ENCODE measurements at regions not wholly inside any gene's neighbourhood (a gene's known extent, or its start where the extent isn't known, plus 50 kb on each side); places are given as distances from the start of the nearest gene placed in this dataset.

DNA sequence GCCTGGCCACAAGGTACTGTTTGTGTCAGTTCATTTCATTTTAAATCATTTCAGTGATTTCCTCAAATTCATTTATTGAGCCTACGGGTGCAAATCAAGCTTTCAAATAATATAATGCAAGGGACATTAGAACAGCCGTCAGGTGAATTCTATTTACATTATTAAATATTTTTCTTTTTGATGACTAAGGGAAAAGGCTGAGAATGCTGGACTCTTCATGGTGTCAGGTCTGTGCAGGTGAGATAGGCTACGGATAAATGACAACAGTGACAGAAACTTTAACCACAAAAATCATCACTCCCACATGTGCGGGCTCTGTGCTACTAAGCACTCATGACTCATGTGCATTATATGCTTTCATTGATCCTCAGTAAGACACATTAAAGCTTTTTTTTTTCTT is 149.2 kb upstream of the ZNF716 start:
- DNase-seq (no peak), ATAC-seq (no peak)
- no peaks in the 10 kb centered on the region for H3K4me1 Mint-ChIP-seq
- no peaks in the 10 kb centered on the region for H3K27me3 Mint-ChIP-seq
- POLR2A ChIA-PET = no interaction called here
- H3K4me3 Mint-ChIP-seq = no peak overlapping the region
- peaks cover 7 to 59% (median 26%) of the 10 kb centered on the region in 9 donors for H3K9me3 Mint-ChIP-seq
- H3K27ac Mint-ChIP-seq = no peak overlapping the region
- H3K36me3 Mint-ChIP-seq = peaks cover 0 to 16% (median 0%) of the 10 kb centered on the region in 3 donors

DNA sequence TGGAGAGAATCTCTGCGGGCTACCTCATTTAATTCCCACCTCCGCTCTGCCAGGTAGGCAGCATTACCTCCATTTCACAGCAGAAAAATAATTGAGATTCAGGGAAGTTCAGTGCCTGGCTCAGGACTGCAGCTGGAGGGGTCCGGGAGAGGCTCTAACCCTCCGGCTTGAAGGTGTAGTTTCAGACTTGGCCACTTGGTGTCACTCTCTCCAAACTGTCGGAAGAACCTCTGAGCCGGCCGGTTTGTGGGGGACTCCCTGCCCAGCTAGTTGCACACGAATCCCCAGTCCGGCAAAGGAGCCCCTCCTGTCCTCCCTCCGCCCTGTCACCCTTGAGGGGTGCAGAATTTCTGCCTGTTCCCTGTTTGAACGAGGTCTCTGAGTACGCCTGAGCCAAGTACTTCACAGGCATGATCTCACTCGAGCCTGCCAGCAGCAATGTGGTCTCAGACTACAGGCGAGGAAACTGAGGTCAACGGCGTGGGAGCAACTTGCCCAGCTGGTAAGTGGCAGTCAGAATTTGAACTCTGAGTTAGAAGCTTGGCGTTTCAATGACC is 144.7 kb upstream of the ZNF716 start:
- POLR2A ChIA-PET = no interaction called here

GRCh38 chr7:57308631-57309408 is 141.2 kb upstream of the ZNF716 start:
- POLR2A ChIA-PET = no interaction called here
- Mint-ChIP-seq H3K36me3 (peaks cover 0 to 14% (median 2%) of the 10 kb centered on the region in 3 donors), H3K27me3 (no peaks in the 10 kb centered on the region), H3K4me3 (no peak overlapping the region), H3K27ac (no peak overlapping the region), H3K4me1 (no peaks in the 10 kb centered on the region), H3K9me3 (peaks cover 0 to 68% (median 29%) of the 10 kb centered on the region in 9 donors)
- DNase-seq = no peak
- no peak for ATAC-seq

More for the DNA sequence above, 144.7 kb upstream of the ZNF716 start:
- Mint-ChIP-seq H3K36me3 (peaks cover 0 to 24% (median 2%) of the 10 kb centered on the region in 3 donors), H3K27me3 (no peaks in the 10 kb centered on the region), H3K9me3 (peaks cover 0 to 63% (median 23%) of the 10 kb centered on the region in 9 donors), H3K4me3 (no peak overlapping the region), H3K4me1 (no peaks in the 10 kb centered on the region), H3K27ac (no peak overlapping the region)
- no peak for DNase-seq
- no peak for ATAC-seq

- H3K4me3 Mint-ChIP-seq = no peak overlapping the region
- peak overlapping the region in 1 of 10 donors; percentile 45 for H3K27ac Mint-ChIP-seq
- POLR2A ChIA-PET = no interaction called here
- no peaks in the 10 kb centered on the region for H3K4me1 Mint-ChIP-seq
- H3K9me3 Mint-ChIP-seq = peaks cover 10 to 84% (median 49%) of the 10 kb centered on the region in 9 donors
- no peak for ATAC-seq
- H3K27me3 Mint-ChIP-seq = no peaks in the 10 kb centered on the region
- peaks cover 0 to 47% (median 2%) of the 10 kb centered on the region in 3 donors for H3K36me3 Mint-ChIP-seq
- DNase-seq = no peak
These were observed 122.9 kb upstream of the ZNF716 start for GRCh38 chr7:57327081-57327480.

GRCh38 chr7:57328457-57328856 is 121.5 kb upstream of the ZNF716 start:
- H3K27ac Mint-ChIP-seq = no peak overlapping the region

GRCh38 chr7:57328963-57329362 is 121.0 kb upstream of the ZNF716 start:
- ATAC-seq = no peak

More at GRCh38 chr7:57328457-57328856, 121.5 kb upstream of the ZNF716 start:
- Mint-ChIP-seq H3K9me3 (peaks cover 10 to 82% (median 47%) of the 10 kb centered on the region in 9 donors), H3K36me3 (peaks cover 0 to 40% (median 2%) of the 10 kb centered on the region in 3 donors), H3K27me3 (no peaks in the 10 kb centered on the region), H3K4me1 (no peaks in the 10 kb centered on the region), H3K4me3 (no peak overlapping the region)
- ATAC-seq (no peak), DNase-seq (no peak)
- POLR2A ChIA-PET = no interaction called here

DNA sequence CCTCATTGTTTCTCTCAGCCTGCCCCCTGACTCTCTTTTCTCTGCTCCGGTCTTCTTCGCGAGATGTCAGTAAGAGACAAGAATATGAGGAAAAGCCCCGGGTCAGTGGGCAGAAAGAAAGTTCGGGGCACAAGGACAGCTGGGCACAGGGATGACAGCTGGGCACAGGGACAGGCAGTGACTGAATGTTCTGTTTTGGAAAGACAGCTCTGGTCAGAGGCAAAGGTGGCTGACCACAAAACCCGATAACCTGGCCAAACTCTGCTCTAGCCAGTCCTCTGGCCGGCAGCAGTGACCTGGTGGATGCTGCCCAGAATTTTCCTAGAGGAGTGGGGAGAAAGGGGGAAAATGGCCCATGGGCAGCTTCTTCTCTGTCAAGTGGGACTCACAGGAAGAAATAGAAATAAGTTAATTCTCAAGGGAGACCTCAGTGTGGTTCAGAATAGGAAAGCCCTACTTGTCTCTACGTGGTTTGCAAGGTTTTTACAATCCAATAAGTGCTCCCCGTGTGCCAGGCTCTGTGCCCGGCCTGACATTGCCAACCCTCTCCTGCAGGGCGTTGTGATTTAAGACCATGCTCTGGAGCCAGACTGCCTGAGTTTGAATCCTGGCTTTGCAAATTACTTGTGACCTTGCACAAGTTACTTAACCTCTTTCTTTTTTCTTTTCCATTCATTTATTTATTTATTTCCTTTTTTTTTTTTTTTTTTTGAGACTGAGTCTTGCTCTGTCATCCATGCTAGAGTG is 110.6 kb upstream of the ZNF716 start:
- ATAC-seq = no peak
- no peak overlapping the region for H3K4me3 Mint-ChIP-seq

More at GRCh38 chr7:57328963-57329362, 121.0 kb upstream of the ZNF716 start:
- Mint-ChIP-seq H3K4me1 (no peaks in the 10 kb centered on the region), H3K36me3 (peaks cover 0 to 40% (median 2%) of the 10 kb centered on the region in 3 donors), H3K27me3 (no peaks in the 10 kb centered on the region), H3K4me3 (no peak overlapping the region), H3K9me3 (peaks cover 10 to 83% (median 47%) of the 10 kb centered on the region in 9 donors), H3K27ac (no peak overlapping the region)
- DNase-seq = no peak
- POLR2A ChIA-PET = no interaction called here

DNA sequence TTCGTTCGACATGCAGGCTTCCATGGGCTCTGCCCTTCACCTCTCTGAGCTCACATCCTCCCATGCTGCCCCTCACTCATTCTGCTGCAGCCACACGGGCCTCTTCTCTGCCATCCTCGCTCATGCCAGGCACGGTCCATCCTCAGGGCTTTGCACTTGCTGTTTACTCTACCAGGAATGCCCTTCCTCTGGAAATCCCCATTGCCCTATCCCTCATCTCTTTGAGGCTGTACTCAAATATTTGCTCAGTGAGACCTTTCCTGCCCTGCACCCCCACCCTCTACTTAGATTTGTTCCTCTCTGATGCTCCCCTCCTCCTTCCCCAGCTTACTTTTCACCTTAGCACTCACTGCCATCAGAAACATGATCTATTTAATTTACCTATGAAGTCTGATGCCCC is 107.0 kb upstream of the ZNF716 start:
- POLR2A ChIA-PET = no interaction called here
- H3K27me3 Mint-ChIP-seq = no peaks in the 10 kb centered on the region
- DNase-seq (no peak), ATAC-seq (no peak)
- H3K4me1 Mint-ChIP-seq = peaks cover 0 to 7% (median 0%) of the 10 kb centered on the region in 4 donors
- no peak overlapping the region for H3K4me3 Mint-ChIP-seq
- peaks cover 0 to 10% (median 0%) of the 10 kb centered on the region in 3 donors for H3K36me3 Mint-ChIP-seq
- no peak overlapping the region for H3K27ac Mint-ChIP-seq
- peaks cover 10 to 75% (median 38%) of the 10 kb centered on the region in 9 donors for H3K9me3 Mint-ChIP-seq

More for the DNA sequence above, 110.6 kb upstream of the ZNF716 start:
- DNase-seq = no peak
- Mint-ChIP-seq H3K9me3 (peaks cover 2 to 68% (median 45%) of the 10 kb centered on the region in 9 donors), H3K27ac (no peak overlapping the region), H3K36me3 (peaks cover 0 to 6% (median 0%) of the 10 kb centered on the region in 3 donors), H3K27me3 (no peaks in the 10 kb centered on the region), H3K4me1 (peaks cover 0 to 4% (median 0%) of the 10 kb centered on the region in 4 donors)
- POLR2A ChIA-PET = no interaction called here

DNA sequence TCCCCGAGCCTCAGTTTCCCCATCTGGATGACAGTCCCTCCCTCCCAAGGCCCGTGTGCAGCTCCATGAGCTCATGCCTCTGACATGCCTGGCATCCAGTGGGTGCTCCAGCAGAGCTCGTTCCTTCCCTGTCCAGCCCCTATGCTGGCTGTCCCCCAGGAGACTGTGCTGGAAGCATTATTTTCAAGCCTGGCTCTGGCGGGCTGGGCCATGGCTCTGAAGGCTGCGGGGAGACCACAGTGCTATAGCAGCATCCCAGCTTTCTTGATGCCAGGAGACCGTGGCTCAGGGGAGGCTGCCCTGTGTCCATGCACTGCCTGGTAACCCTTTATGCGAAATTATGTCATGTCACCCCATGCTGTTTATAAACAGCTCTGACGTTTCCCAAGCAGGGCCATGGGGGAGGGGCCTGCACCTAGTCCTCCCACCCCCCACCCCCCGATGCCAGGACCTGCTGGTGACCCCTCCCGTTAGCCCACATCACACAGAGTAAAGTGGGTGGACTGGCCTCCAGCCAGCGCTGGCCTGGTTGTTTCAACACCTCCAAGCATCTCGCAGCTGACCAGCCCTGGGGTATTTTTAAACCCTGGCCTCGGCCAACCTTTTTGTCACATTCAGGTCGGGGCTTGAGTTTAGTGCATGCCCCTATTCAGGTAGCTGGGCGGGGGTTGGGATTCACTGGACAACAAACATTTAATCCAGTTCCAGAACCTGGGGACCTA is 105.9 kb upstream of the ZNF716 start:
- no peak overlapping the region for H3K27ac Mint-ChIP-seq
- H3K9me3 Mint-ChIP-seq = peaks cover 10 to 67% (median 31%) of the 10 kb centered on the region in 9 donors
- no peak overlapping the region for H3K4me3 Mint-ChIP-seq
- H3K27me3 Mint-ChIP-seq = no peaks in the 10 kb centered on the region
- H3K4me1 Mint-ChIP-seq = peaks cover 0 to 7% (median 0%) of the 10 kb centered on the region in 4 donors
- ATAC-seq (no peak), DNase-seq (no peak)
- peaks cover 0 to 10% (median 0%) of the 10 kb centered on the region in 3 donors for H3K36me3 Mint-ChIP-seq
- POLR2A ChIA-PET = no interaction called here

- POLR2A ChIA-PET = no interaction called here
- peaks cover 10 to 73% (median 32%) of the 10 kb centered on the region in 9 donors for H3K9me3 Mint-ChIP-seq
- ATAC-seq = no peak
These were observed 105.0 kb upstream of the ZNF716 start for GRCh38 chr7:57344957-57345356.

DNA sequence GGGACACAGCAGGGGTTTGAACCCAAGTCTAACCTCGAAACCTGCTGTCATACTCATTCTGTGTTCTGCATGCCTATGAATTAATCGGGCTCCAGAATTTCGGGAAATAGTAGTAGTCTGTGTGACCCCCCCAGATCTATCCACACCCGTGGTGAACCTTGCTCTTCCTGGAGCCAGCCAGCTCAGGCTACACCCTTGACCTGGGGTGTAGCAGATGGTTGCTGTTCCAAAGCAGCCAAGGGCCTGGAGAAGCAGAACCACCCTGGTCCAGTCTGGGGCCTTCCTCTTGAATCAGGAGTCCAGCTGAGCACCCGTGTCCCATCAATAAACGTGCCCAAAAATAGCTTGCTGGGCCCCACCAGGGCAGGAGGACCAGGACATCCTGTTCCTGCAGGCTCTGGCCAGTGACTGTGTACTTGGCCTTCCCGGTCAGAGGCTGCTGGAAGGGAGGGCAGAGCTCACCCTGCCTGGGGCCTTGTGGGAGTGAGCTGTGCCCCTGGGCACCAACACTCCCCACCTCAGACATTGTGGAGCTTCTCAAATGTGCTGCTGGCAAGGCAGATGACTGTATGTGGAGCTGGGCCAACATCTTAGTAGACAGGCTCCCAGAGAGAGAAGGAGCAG is 101.2 kb upstream of the ZNF716 start:
- no peak for DNase-seq
- H3K27ac Mint-ChIP-seq = no peak overlapping the region
- peaks cover 0 to 15% (median 0%) of the 10 kb centered on the region in 3 donors for H3K36me3 Mint-ChIP-seq
- H3K9me3 Mint-ChIP-seq = peaks cover 8 to 68% (median 27%) of the 10 kb centered on the region in 9 donors
- H3K4me1 Mint-ChIP-seq = peaks cover 0 to 3% (median 0%) of the 10 kb centered on the region in 4 donors
- H3K27me3 Mint-ChIP-seq = no peaks in the 10 kb centered on the region
- H3K4me3 Mint-ChIP-seq = no peak overlapping the region
- ATAC-seq = no peak
- POLR2A ChIA-PET = no interaction called here

More at GRCh38 chr7:57344957-57345356, 105.0 kb upstream of the ZNF716 start:
- DNase-seq = no peak
- Mint-ChIP-seq H3K4me1 (peaks cover 0 to 7% (median 0%) of the 10 kb centered on the region in 4 donors), H3K27me3 (no peaks in the 10 kb centered on the region), H3K27ac (no peak overlapping the region), H3K4me3 (no peak overlapping the region), H3K36me3 (peaks cover 0 to 15% (median 0%) of the 10 kb centered on the region in 3 donors)

DNA sequence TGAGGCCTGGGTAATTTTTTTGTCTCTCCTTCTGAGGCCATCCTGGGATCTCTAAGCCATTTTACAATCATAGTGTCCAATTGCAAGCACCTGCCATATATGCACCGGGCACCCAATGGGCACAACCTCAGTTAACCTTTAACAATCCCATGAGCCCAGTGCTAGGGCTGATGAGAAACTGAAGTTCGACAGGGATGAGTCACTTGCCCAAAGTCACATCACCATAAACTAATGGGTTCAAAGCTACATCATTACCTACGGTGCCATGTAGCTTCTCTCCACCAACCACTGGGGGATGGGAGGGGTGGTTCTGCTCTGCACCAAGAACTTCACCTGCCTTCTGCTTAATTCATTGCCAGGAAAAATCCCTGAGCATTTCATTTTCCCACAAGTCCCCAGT is 95.8 kb upstream of the ZNF716 start:
- POLR2A ChIA-PET = no interaction called here
- Mint-ChIP-seq H3K27ac (no peak overlapping the region), H3K4me1 (no peaks in the 10 kb centered on the region), H3K36me3 (peaks cover 0 to 10% (median 0%) of the 10 kb centered on the region in 3 donors), H3K4me3 (no peak overlapping the region), H3K27me3 (no peaks in the 10 kb centered on the region), H3K9me3 (peaks cover 6 to 61% (median 27%) of the 10 kb centered on the region in 9 donors)
- DNase-seq = no peak
- ATAC-seq = no peak
